Trophoblast cell (in vitro differentiated cells and primary cell): ENCODE measurements at regions not wholly inside any gene's neighbourhood (a gene's known extent, or its start where the extent isn't known, plus 50 kb on each side); places are given as distances from the start of the nearest gene placed in this dataset.

Experiments used
- DNase-seq, 2 donors: peaks; one replicate each; pipeline ENCODE4 v3.0.0-alpha.2; 2016
- H2AFZ ChIP-seq: 2 replicates; pipeline ENCODE4 v1.6.1; 2013; ENCODE audit warnings: low read length, moderate library complexity, mild to moderate bottlenecking; ENCODE audit not compliant: insufficient read depth, poor library complexity
- H2AK5ac ChIP-seq: 2 replicates; pipeline ENCODE4 v1.6.1; 2013; ENCODE audit warnings: mild to moderate bottlenecking, low read length
- H2BK120ac ChIP-seq: 2 replicates; pipeline ENCODE4 v1.6.1; 2013; ENCODE audit warnings: low read length, mild to moderate bottlenecking, moderate library complexity; ENCODE audit not compliant: insufficient read depth, poor library complexity
- H2BK12ac ChIP-seq: 2 replicates; pipeline ENCODE4 v1.6.1; 2013; ENCODE audit warnings: mild to moderate bottlenecking, low read length, moderate library complexity
- H2BK5ac ChIP-seq: 2 replicates; pipeline ENCODE4 v1.6.1; 2013; ENCODE audit warnings: low read length, low read depth, moderate library complexity, mild to moderate bottlenecking; ENCODE audit not compliant: poor library complexity
- H3K14ac ChIP-seq: 2 replicates; pipeline ENCODE4 v1.6.1; 2013; ENCODE audit warnings: mild to moderate bottlenecking, low read length
- H3K18ac ChIP-seq: 2 replicates; pipeline ENCODE4 v1.6.1; 2013; ENCODE audit warnings: mild to moderate bottlenecking, low read length
- H3K23ac ChIP-seq: 2 replicates; pipeline ENCODE4 v1.6.1; 2013; ENCODE audit warnings: low read length
- H3K27ac ChIP-seq: 2 replicates; pipeline ENCODE4 v1.5.1; 2013; ENCODE audit warnings: low read depth, mild to moderate bottlenecking, inconsistent platforms, low read length, moderate library complexity
- H3K27me3 ChIP-seq: 2 replicates; pipeline ENCODE4 v1.6.1; 2013; ENCODE audit warnings: inconsistent platforms, mild to moderate bottlenecking, low read length, moderate library complexity; ENCODE audit not compliant: insufficient read depth
- H3K36me3 ChIP-seq, 2 experiments: 1 replicate in 1 of 2; 2 replicates in 1 of 2; pipeline ENCODE4 v1.6.1; 2013; ENCODE audit warnings: low read length in 2 of 2, mild to moderate bottlenecking in 2 of 2, moderate library complexity in 1 of 2; ENCODE audit not compliant: insufficient read depth in 2 of 2, control insufficient read depth in 1 of 2
- H3K4ac ChIP-seq: 2 replicates; pipeline ENCODE4 v1.6.1; 2013; ENCODE audit warnings: low read depth, mild to moderate bottlenecking, low read length, moderate library complexity
- H3K4me1 ChIP-seq, 2 experiments: 1 replicate in 1 of 2; 2 replicates in 1 of 2; pipeline ENCODE4 v1.6.1; 2013; ENCODE audit warnings: low read length in 2 of 2, mild to moderate bottlenecking in 2 of 2, moderate library complexity in 1 of 2; ENCODE audit not compliant: insufficient read depth in 2 of 2, control insufficient read depth in 1 of 2
- H3K4me2 ChIP-seq: 2 replicates; pipeline ENCODE4 v1.6.1; 2013; ENCODE audit warnings: inconsistent platforms, mild to moderate bottlenecking, low read length, moderate library complexity
- H3K4me3 ChIP-seq: 2 replicates; pipeline ENCODE4 v1.5.1; 2013; ENCODE audit warnings: mild to moderate bottlenecking, low read depth, low read length, inconsistent platforms
- H3K79me1 ChIP-seq: one replicate; pipeline ENCODE4 v1.6.1; 2013; ENCODE audit warnings: low read length
- H3K79me2 ChIP-seq: 2 replicates; pipeline ENCODE4 v1.6.1; 2013; ENCODE audit warnings: low read length, mild to moderate bottlenecking; ENCODE audit not compliant: control insufficient read depth, insufficient read depth, poor library complexity
- H3K9ac ChIP-seq: 2 replicates; pipeline ENCODE4 v1.6.1; 2013; ENCODE audit warnings: mild to moderate bottlenecking, low read length
- H3K9me3 ChIP-seq: 2 replicates; pipeline ENCODE4 v1.6.1; 2013; ENCODE audit warnings: low read depth, mild to moderate bottlenecking, control low read depth, inconsistent platforms, low read length; ENCODE audit not compliant: insufficient read depth
- H4K12ac ChIP-seq: 2 replicates; pipeline ENCODE4 v1.6.1; 2013; ENCODE audit warnings: low read depth, mild to moderate bottlenecking, low read length, moderate library complexity
- H4K8ac ChIP-seq: 2 replicates; pipeline ENCODE4 v1.6.1; 2013; ENCODE audit warnings: low read depth, mild to moderate bottlenecking, low read length, moderate library complexity
- H4K91ac ChIP-seq: one replicate; pipeline ENCODE4 v1.6.1; 2013; ENCODE audit warnings: low read depth, mild to moderate bottlenecking, low read length, moderate library complexity
- WGBS: extraction: QIAGEN DNeasy Blood & Tissue Kit; methylation state at CpG from one replicate; pipeline ENCODE4 v1.1.7; 2013; ENCODE audit warnings: missing lambda C conversion rate; ENCODE audit not compliant: insufficient read length, insufficient coverage; ENCODE audit errors: extremely low coverage; 5-methylcytosine and 5-hydroxymethylcytosine counted together

GRCh38 chr14:76551906-76552305, 176.0 kb downstream of the ESRRB start:
- Histone ChIP-seq H3K18ac (no peak overlapping the region), H2BK5ac (no peak overlapping the region), H3K79me2 (no peaks in the 10 kb centered on the region), H3K14ac (no peak overlapping the region), H3K4me1 (no peaks in the 10 kb centered on the region), H2BK12ac (no peak overlapping the region), H3K27ac (no peak overlapping the region), H2BK120ac (no peak overlapping the region), H3K27me3 (no peaks in the 10 kb centered on the region), H3K9me3 (no peaks in the 10 kb centered on the region), H3K9ac (no peak overlapping the region), H2AK5ac (no peak overlapping the region), H3K36me3 (no peaks in the 10 kb centered on the region), H3K4me2 (no peak overlapping the region), H4K8ac (no peak overlapping the region), H3K23ac (no peak overlapping the region), H3K4me3 (no peak overlapping the region), H3K79me1 (no peaks in the 10 kb centered on the region), H2AFZ (no peak overlapping the region), H3K4ac (no peak overlapping the region), H4K12ac (no peak overlapping the region), H4K91ac (no peak overlapping the region)
- no CpG with 5 or more reads among the region's 4 CpGs for WGBS
- no peak for DNase-seq

GRCh38 chr14:76564471-76565422, 188.8 kb downstream of the ESRRB start:
- no peak overlapping the region for H2BK120ac ChIP-seq
- no peak overlapping the region for H3K18ac ChIP-seq
- no peaks in the 10 kb centered on the region for H3K36me3 ChIP-seq
- no peaks in the 10 kb centered on the region for H3K9me3 ChIP-seq
- no peaks in the 10 kb centered on the region for H3K79me2 ChIP-seq
- H3K14ac ChIP-seq: no peak overlapping the region
- no peaks in the 10 kb centered on the region for H3K79me1 ChIP-seq
- no peak overlapping the region for H4K8ac ChIP-seq
- WGBS: no CpG with 5 or more reads among the region's 18 CpGs
- H2BK5ac ChIP-seq: no peak overlapping the region
- no peak overlapping the region for H2AK5ac ChIP-seq
- no peak overlapping the region for H3K4me2 ChIP-seq
- H3K9ac ChIP-seq: no peak overlapping the region
- no peak for DNase-seq
- H3K4me1 ChIP-seq: no peaks in the 10 kb centered on the region
- no peak overlapping the region for H3K4ac ChIP-seq
- H3K23ac ChIP-seq: no peak overlapping the region
- no peak overlapping the region for H2AFZ ChIP-seq
- no peaks in the 10 kb centered on the region for H3K27me3 ChIP-seq
- no peak overlapping the region for H4K12ac ChIP-seq
- H3K27ac ChIP-seq: no peak overlapping the region
- no peak overlapping the region for H3K4me3 ChIP-seq
- H4K91ac ChIP-seq: no peak overlapping the region
- no peak overlapping the region for H2BK12ac ChIP-seq

GRCh38 chr14:76566439-76566838, 190.5 kb downstream of the ESRRB start:
- no peak overlapping the region for H3K18ac ChIP-seq
- no peak overlapping the region for H2AK5ac ChIP-seq
- no peaks in the 10 kb centered on the region for H3K79me1 ChIP-seq
- no peak overlapping the region for H3K4me2 ChIP-seq
- H3K9me3 ChIP-seq: no peaks in the 10 kb centered on the region
- H2BK5ac ChIP-seq: no peak overlapping the region
- H3K27ac ChIP-seq: no peak overlapping the region
- no peaks in the 10 kb centered on the region for H3K79me2 ChIP-seq
- H2BK120ac ChIP-seq: no peak overlapping the region
- H2BK12ac ChIP-seq: no peak overlapping the region
- H3K4me3 ChIP-seq: no peak overlapping the region
- H4K12ac ChIP-seq: no peak overlapping the region
- no peaks in the 10 kb centered on the region for H3K36me3 ChIP-seq
- no peak overlapping the region for H3K14ac ChIP-seq
- no peaks in the 10 kb centered on the region for H3K27me3 ChIP-seq
- H3K9ac ChIP-seq: no peak overlapping the region
- H4K91ac ChIP-seq: no peak overlapping the region
- H3K4ac ChIP-seq: no peak overlapping the region
- H3K4me1 ChIP-seq: no peaks in the 10 kb centered on the region
- H3K23ac ChIP-seq: no peak overlapping the region
- H4K8ac ChIP-seq: no peak overlapping the region
- WGBS: no CpG with 5 or more reads among the region's 4 CpGs
- DNase-seq: no peak
- no peak overlapping the region for H2AFZ ChIP-seq

- H3K4me1 ChIP-seq: no peaks in the 10 kb centered on the region
- H3K79me2 ChIP-seq: no peaks in the 10 kb centered on the region
- no peaks in the 10 kb centered on the region for H3K9me3 ChIP-seq
- H2AK5ac ChIP-seq: no peak overlapping the region
- no peak overlapping the region for H3K4ac ChIP-seq
- no peak overlapping the region for H4K91ac ChIP-seq
- H3K27ac ChIP-seq: no peak overlapping the region
- H3K18ac ChIP-seq: no peak overlapping the region
- no peak overlapping the region for H3K4me3 ChIP-seq
- no peak overlapping the region for H3K4me2 ChIP-seq
- H2BK120ac ChIP-seq: no peak overlapping the region
- H3K79me1 ChIP-seq: no peaks in the 10 kb centered on the region
- no CpG with 5 or more reads among the region's 22 CpGs for WGBS
- H2AFZ ChIP-seq: no peak overlapping the region
- H3K9ac ChIP-seq: no peak overlapping the region
- no peak overlapping the region for H3K14ac ChIP-seq
- no peak overlapping the region for H4K8ac ChIP-seq
- H3K27me3 ChIP-seq: no peaks in the 10 kb centered on the region
- no peak overlapping the region for H4K12ac ChIP-seq
- no peak overlapping the region for H3K23ac ChIP-seq
- no peak overlapping the region for H2BK5ac ChIP-seq
- no peaks in the 10 kb centered on the region for H3K36me3 ChIP-seq
- DNase-seq: no peak
- H2BK12ac ChIP-seq: no peak overlapping the region
These were observed 186.7 kb upstream of the VASH1 start for GRCh38 chr14:76574416-76575095.
